ENCODE measurements at regions not wholly inside any gene's neighbourhood (a gene's known extent, or its start where the extent isn't known, plus 50 kb on each side); places are given as distances from the start of the nearest gene placed in this dataset.

DNA sequence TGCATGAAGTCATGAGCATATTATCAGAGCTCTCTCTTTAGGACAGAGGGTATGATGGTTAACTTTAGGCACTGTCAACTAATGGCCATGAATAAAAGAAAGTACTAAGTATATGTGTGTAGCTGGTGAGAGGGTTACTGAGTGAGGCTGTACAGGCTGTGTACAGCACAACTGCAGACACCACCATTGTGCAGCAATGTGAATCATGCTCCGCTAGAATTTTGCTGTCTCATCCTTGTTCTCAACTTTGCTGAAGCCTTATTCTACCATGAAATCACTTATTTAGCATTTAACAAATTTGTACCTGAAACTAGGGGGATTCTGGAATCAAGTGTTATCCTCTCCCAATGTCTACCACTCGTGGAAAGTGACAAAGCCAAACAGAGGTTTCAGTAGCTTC, 414.9 kb downstream of the PLCL1 start:
- no peak for TF ChIP-seq ZNF274 (IDR thresholded peaks at IDR 0.05; ENCODE audit: low read depth, low read length)
- TF ChIP-seq SUZ12 (IDR thresholded peaks at IDR 0.05; ENCODE audit: extremely low read depth, insufficient read depth, insufficient read length) = no peak
